ENCODE measurements at regions not wholly inside any gene's neighbourhood (a gene's known extent, or its start where the extent isn't known, plus 50 kb on each side); places are given as distances from the start of the nearest gene placed in this dataset.

GRCh38 chr14:83053022-83053710 is 1519.5 kb upstream of the SEL1L start:
- ATAC-seq, result no peak
- H3K9me3 Mint-ChIP-seq, result no peaks in the 10 kb centered on the region

More at GRCh38 chr14:83053022-83053710, 1519.5 kb upstream of the SEL1L start:
- DNase-seq (ENCODE audit: low spot score), result no peak
- Mint-ChIP-seq H3K27ac (no peak overlapping the region), H3K27me3 (ENCODE audit: low read depth) (no peaks in the 10 kb centered on the region), H3K4me1 (no peaks in the 10 kb centered on the region), H3K4me3 (no peak overlapping the region), H3K36me3 (no peaks in the 10 kb centered on the region)
- TF ChIP-seq ZNF532 (CRISPR knock-in tag; IDR thresholded peaks at IDR 0.05; ENCODE audit: borderline replicate concordance) (no peak), FOXJ3 (CRISPR knock-in tag; IDR thresholded peaks at IDR 0.05; ENCODE audit: borderline replicate concordance) (no peak), E2F5 (CRISPR knock-in tag; IDR thresholded peaks at IDR 0.05) (no peak), ZNF263 (CRISPR knock-in tag; IDR thresholded peaks at IDR 0.05; ENCODE audit: low read depth) (no peak), TEAD4 (CRISPR knock-in tag; IDR thresholded peaks at IDR 0.05) (no peak), ZNF671 (CRISPR knock-in tag; IDR thresholded peaks at IDR 0.05) (no peak), AR (CRISPR knock-in tag; IDR thresholded peaks at IDR 0.05) (no peak), E2F4 (CRISPR knock-in tag; IDR thresholded peaks at IDR 0.05; ENCODE audit: borderline replicate concordance, low read depth) (no peak), FOXP1 (CRISPR knock-in tag; IDR thresholded peaks at IDR 0.05; ENCODE audit: borderline replicate concordance) (no peak), E2F1 (CRISPR knock-in tag; IDR thresholded peaks at IDR 0.05) (no peak)
- TF ChIP-seq, protein P1, sequence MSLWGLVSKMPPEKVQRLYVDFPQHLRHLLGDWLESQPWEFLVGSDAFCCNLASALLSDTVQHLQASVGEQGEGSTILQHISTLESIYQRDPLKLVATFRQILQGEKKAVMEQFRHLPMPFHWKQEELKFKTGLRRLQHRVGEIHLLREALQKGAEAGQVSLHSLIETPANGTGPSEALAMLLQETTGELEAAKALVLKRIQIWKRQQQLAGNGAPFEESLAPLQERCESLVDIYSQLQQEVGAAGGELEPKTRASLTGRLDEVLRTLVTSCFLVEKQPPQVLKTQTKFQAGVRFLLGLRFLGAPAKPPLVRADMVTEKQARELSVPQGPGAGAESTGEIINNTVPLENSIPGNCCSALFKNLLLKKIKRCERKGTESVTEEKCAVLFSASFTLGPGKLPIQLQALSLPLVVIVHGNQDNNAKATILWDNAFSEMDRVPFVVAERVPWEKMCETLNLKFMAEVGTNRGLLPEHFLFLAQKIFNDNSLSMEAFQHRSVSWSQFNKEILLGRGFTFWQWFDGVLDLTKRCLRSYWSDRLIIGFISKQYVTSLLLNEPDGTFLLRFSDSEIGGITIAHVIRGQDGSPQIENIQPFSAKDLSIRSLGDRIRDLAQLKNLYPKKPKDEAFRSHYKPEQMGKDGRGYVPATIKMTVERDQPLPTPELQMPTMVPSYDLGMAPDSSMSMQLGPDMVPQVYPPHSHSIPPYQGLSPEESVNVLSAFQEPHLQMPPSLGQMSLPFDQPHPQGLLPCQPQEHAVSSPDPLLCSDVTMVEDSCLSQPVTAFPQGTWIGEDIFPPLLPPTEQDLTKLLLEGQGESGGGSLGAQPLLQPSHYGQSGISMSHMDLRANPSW (CRISPR knock-in tag; conservative IDR thresholded peaks at IDR 0.05; ENCODE audit: low read depth), result no peak
- TF ChIP-seq, protein P2, sequence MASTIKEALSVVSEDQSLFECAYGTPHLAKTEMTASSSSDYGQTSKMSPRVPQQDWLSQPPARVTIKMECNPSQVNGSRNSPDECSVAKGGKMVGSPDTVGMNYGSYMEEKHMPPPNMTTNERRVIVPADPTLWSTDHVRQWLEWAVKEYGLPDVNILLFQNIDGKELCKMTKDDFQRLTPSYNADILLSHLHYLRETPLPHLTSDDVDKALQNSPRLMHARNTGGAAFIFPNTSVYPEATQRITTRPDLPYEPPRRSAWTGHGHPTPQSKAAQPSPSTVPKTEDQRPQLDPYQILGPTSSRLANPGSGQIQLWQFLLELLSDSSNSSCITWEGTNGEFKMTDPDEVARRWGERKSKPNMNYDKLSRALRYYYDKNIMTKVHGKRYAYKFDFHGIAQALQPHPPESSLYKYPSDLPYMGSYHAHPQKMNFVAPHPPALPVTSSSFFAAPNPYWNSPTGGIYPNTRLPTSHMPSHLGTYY (CRISPR knock-in tag; IDR thresholded peaks at IDR 0.05), result no peak
- POLR2A ChIA-PET, result no interaction called here
- CTCF ChIA-PET, result no interaction called here

Measured in WTC11 (cell line).